Astrocyte of the cerebellum (primary cell): ENCODE measurements at regions not wholly inside any gene's neighbourhood (a gene's known extent, or its start where the extent isn't known, plus 50 kb on each side); places are given as distances from the start of the nearest gene placed in this dataset.

Source experiments
- DNase-seq: peaks from one replicate; pipeline ENCODE4 v3.0.0-alpha.2; 2011; ENCODE audit warnings: low read depth
- H3K4me3 ChIP-seq: 2 replicates; pipeline ENCODE4 v1.5.1; 2011; ENCODE audit warnings: mild to moderate bottlenecking, low read depth, low read length, moderate library complexity
- CTCF ChIP-seq: IDR thresholded peaks from 2 replicates; pipeline ENCODE4 v1.5.1; 2012; ENCODE audit warnings: low read length, low read depth, moderate library complexity, mild to moderate bottlenecking; ENCODE audit errors: missing control alignments
- in situ Hi-C: cut with HindIII; loops from 2 replicates; pipeline ENCODE4 v1.10.0; 2017; ENCODE audit warnings: low sequenced_read_pairs

DNA sequence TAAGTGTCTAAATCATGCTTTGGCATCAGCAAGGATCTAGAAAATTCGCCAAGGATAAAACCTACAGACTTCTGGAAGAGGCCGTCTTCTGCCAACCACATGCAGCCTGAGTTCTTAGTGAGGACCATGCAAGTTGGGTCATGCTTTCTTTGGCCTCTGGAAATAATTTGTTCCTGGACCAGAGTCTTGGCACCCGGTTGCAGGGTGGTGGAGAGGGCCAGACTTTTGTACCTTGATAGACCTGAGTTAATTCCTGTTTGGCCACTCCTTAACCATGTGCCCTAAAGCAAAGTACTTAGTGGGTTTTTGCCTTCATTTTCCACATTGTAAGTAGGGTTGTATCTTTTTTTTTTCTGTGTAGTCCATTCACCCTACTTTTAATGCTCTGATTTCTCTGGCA, 283.4 kb upstream of the IRX5 start:
- H3K4me3 ChIP-seq: no peak overlapping the region
- in situ Hi-C loops: no loop called here
- no peak for TF ChIP-seq CTCF
- DNase-seq: no peak

- TF ChIP-seq CTCF: no peak
- H3K4me3 ChIP-seq: no peak overlapping the region
- in situ Hi-C loops: no loop called here
- DNase-seq: no peak
Observed at GRCh38 chr16:54645345-54645744, 285.3 kb upstream of the IRX5 start.

- no peak overlapping the region for H3K4me3 ChIP-seq
- TF ChIP-seq CTCF: no peak
- DNase-seq: no peak
- in situ Hi-C loops: no loop called here
Observed at GRCh38 chr16:54636221-54636793, 294.4 kb upstream of the IRX5 start.

GRCh38 chr16:54633943-54634362, 296.7 kb upstream of the IRX5 start:
- peak; percentile 55 for TF ChIP-seq CTCF
- in situ Hi-C loops: no loop called here
- no peak overlapping the region for H3K4me3 ChIP-seq
- DNase-seq: no peak

DNA sequence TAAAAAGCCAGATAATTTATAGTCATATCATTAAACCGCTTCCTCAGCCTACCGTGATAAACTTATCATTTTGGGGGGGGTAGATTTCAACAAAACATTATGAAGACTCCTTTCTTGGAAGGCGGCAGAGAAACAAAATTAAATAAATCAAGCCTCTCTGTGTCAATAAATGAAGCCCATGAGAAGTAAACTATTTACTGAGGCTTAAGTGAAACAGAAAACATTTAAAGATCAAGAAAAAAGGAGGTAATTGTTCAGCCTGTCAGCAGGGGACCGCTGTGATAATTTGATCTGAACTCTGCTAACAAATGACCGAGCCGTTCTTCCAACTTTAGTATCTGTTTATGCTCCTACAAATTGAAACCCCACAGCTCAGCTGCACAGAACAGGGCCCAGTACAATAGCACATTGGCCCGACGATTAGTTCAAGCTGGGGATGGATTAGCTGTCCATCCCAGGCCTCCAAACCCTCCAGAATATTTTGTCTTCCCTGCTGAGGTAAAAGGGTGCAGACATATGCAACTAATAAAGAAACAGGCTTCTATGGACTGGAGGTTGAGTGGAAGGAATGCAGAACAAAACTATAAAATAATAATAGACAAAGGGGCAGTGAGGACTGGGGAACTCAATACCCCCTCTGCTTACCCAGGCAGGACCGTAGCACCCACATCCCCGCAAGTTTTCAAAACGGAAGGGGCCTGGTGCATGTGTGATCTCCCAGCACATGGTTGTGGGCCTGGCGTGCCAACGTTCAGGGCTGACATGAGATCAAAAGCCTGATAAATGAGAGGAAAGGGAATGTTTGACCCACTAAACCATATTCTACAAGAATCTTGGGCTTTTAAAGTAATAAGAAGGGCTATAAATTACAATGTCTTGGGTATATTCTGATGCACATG, 298.1 kb upstream of the IRX5 start:
- H3K4me3 ChIP-seq: no peak overlapping the region
- TF ChIP-seq CTCF: no peak
- no peak for DNase-seq
- in situ Hi-C loops: no loop called here

DNA sequence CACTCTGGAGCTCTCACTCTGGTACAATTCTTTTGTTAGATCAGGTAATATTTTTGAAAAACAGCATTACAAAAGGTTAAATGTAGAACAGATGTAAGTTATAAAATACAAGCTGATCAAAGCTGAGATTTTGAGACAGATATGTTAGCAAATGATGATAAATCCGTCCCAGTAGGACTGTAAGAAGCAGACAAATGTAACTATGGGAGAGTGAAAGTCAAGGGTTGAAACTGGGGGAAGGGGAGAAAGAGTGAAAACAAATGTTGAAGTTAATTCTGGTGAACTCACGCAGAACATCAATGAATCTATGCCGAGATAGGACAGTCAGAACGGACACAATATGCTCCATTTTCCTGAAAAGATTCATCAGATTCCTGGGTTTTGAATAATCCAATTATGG, 298.9 kb upstream of the IRX5 start:
- no peak overlapping the region for H3K4me3 ChIP-seq
- in situ Hi-C loops: no loop called here
- TF ChIP-seq CTCF: no peak
- no peak for DNase-seq
